Bronchial epithelial cell (primary cell): ENCODE measurements at regions not wholly inside any gene's neighbourhood (a gene's known extent, or its start where the extent isn't known, plus 50 kb on each side); places are given as distances from the start of the nearest gene placed in this dataset.

Experiments
- DNase-seq: peaks from one replicate; pipeline ENCODE4 v3.0.0-alpha.2; 2010; ENCODE audit warnings: low read depth
- FAIRE-seq: peaks from 2 replicates; lab custom pipeline; 2011; peaks lifted over from hg19 to GRCh38; lab: Jason Lieb, UNC
- H3K27me3 ChIP-seq: 2 replicates; pipeline ENCODE4 v1.5.1; 2011; ENCODE audit warnings: low read length; ENCODE audit not compliant: control insufficient read depth, insufficient read depth
- H3K36me3 ChIP-seq: 2 replicates; pipeline ENCODE4 v1.5.1; 2011; ENCODE audit warnings: low read length; ENCODE audit not compliant: control insufficient read depth, insufficient read depth
- H3K4me3 ChIP-seq: 2 replicates; pipeline ENCODE4 v1.5.1; 2011; ENCODE audit warnings: mild to moderate bottlenecking, low read depth, low read length, control low read depth
- TF ChIP-seq, protein P1 (sequence below): IDR thresholded peaks from 2 replicates; pipeline ENCODE4 v1.5.1; 2011; ENCODE audit warnings: mild to moderate bottlenecking, moderate library complexity, low read length, control low read depth, inconsistent platforms; ENCODE audit not compliant: insufficient read depth, severe bottlenecking

DNA sequence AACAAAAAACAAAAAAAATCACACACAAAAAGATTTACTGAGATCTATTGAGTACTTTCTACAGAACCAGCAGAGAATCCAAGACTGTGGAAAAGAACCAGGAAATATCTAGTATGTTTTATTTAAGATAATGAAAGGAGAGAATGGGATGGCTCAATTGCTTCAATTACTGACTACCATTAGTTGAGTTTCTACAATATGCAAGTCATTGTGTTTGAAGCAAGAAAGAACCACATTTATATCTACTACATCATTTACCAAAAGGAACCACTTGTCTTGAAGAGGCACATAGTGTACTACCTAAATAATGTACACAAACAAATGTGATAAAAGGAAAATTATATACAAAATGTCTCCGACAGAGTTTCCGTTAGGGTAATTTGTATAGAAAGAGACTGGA, 325.9 kb upstream of the TNC start:
- no peaks in the 10 kb centered on the region for H3K36me3 ChIP-seq
- FAIRE-seq (no peak), DNase-seq (no peak)
- H3K4me3 ChIP-seq: no peak overlapping the region
- no peaks in the 10 kb centered on the region for H3K27me3 ChIP-seq
- TF ChIP-seq, protein P1, sequence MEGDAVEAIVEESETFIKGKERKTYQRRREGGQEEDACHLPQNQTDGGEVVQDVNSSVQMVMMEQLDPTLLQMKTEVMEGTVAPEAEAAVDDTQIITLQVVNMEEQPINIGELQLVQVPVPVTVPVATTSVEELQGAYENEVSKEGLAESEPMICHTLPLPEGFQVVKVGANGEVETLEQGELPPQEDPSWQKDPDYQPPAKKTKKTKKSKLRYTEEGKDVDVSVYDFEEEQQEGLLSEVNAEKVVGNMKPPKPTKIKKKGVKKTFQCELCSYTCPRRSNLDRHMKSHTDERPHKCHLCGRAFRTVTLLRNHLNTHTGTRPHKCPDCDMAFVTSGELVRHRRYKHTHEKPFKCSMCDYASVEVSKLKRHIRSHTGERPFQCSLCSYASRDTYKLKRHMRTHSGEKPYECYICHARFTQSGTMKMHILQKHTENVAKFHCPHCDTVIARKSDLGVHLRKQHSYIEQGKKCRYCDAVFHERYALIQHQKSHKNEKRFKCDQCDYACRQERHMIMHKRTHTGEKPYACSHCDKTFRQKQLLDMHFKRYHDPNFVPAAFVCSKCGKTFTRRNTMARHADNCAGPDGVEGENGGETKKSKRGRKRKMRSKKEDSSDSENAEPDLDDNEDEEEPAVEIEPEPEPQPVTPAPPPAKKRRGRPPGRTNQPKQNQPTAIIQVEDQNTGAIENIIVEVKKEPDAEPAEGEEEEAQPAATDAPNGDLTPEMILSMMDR: no peak

DNA sequence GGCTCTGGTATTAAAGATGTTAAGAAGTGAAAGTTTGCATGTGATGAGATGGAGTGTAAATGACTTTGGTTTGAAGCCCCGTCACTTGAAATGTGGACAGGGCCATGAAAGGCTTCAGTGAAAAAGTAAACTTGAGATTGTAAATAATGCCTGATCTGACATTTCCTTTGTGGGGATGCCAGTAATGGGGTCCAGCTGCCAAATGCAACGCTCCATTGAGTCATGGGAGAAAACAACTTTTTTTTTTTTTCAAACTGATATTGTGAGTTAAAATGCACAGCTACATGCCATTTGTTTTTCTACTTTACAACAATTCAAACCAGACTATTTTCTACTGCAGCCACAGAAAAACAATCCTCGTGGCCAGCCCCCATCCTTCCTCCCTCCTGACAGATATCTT, 327.0 kb upstream of the TNC start:
- FAIRE-seq (no peak), DNase-seq (no peak)
- Histone ChIP-seq H3K4me3 (no peak overlapping the region), H3K27me3 (no peaks in the 10 kb centered on the region), H3K36me3 (no peaks in the 10 kb centered on the region)
- TF ChIP-seq, protein P1: no peak

DNA sequence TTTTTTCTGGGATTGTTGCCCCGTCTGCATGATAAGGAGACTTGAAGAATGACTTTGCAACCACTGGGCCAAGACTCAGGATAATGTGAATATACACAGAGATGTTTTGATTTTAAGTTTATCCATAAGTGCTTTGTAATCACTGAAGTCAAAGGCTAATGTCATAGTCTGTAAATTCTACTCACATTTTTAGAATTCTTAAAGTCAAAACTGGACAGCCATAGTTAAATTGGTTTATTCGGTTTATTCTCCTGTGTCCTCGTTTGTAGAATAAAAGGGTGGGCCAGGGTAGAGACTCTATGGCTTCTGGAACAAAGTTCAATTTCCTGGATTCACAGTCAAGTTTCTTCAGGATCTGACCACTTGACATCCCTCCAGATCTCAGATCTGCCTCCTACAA, 327.7 kb upstream of the TNC start:
- DNase-seq (no peak), FAIRE-seq (no peak)
- Histone ChIP-seq H3K4me3 (no peak overlapping the region), H3K36me3 (no peaks in the 10 kb centered on the region), H3K27me3 (no peaks in the 10 kb centered on the region)
- TF ChIP-seq, protein P1: no peak

DNA sequence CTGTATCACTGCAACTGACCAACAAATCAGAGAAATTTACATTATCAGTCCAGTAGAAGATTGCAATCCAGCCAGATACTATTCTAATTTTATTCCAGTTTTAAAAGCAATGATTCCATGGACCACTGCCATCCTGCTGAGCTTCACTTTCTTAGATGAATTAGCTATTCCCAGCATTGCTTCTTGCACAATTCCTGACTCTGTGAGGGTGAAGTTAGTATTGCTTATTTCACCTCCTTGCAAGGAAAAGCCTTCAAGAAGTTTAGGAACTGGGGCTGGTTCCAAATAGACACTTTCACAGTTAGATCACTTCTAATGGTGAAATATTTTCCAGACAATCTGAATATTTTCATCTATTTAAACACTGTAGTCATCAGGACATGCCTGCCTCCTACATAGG, 338.6 kb upstream of the TNC start:
- TF ChIP-seq, protein P1: no peak
- no peaks in the 10 kb centered on the region for H3K36me3 ChIP-seq
- no peaks in the 10 kb centered on the region for H3K27me3 ChIP-seq
- FAIRE-seq (no peak), DNase-seq (no peak)
- no peak overlapping the region for H3K4me3 ChIP-seq

DNA sequence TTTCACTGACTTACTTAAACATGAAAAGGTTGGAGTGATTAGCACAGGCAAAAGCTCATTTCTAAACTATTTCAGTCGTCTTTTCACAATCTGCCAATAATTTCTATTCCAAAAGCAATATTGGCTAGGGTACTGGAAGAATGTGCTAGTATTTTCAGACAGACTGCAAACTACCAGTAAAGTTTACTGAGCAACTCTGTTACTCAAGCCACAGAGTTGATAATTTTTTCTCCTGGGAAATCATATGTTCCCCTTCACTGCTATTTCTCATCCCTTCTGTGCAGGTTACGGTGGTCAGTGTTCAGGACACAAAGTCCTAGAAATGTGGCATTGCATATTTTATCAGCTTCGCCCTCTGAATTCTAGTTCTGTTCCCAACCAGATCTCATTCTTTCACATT, 343.3 kb upstream of the TNC start:
- TF ChIP-seq, protein P1: no peak
- no peaks in the 10 kb centered on the region for H3K36me3 ChIP-seq
- FAIRE-seq: no peak
- DNase-seq: no peak
- H3K27me3 ChIP-seq: no peaks in the 10 kb centered on the region
- no peak overlapping the region for H3K4me3 ChIP-seq

DNA sequence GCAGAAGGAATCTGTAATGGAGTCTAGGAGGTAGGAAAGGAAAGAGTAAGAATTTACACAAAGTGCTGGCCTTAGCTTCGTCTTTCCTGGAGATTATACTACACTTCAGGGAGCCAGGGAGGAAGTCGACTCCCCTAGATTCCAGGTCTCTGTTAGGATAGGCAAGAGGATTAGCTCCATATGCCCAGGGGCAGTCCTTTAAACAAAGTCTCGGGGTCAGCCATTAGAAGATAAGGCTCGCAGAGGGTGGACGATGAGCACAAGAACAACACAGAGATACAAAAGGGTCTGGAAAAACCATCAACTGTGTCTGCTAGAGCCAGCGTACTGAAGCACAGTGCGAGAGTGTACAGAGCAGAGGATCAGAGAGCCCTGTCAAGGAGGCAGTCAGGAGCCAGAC, 344.7 kb upstream of the TNC start:
- H3K27me3 ChIP-seq: no peaks in the 10 kb centered on the region
- FAIRE-seq (peak; percentile 36), DNase-seq (no peak)
- TF ChIP-seq, protein P1: no peak
- H3K4me3 ChIP-seq: no peak overlapping the region
- no peaks in the 10 kb centered on the region for H3K36me3 ChIP-seq
